SU-DHL-6 (cell line): ENCODE measurements at regions not wholly inside any gene's neighbourhood (a gene's known extent, or its start where the extent isn't known, plus 50 kb on each side); places are given as distances from the start of the nearest gene placed in this dataset.

ENCODE experiments used
- H2AFZ ChIP-seq: fragments of 200-600 bp; sonication (generic); 2 replicates; pipeline ENCODE4 v1.6.1; 2014; ENCODE audit warnings: low read depth, mild to moderate bottlenecking, moderate library complexity, mixed read lengths, antibody characterized with exemption, low read length; ENCODE audit not compliant: severe bottlenecking
- H3F3A ChIP-seq: fragments of 200-600 bp; shearing (Covaris generic); 2 replicates; pipeline ENCODE4 v1.6.0; 2016; ENCODE audit warnings: antibody characterized with exemption, mild to moderate bottlenecking; ENCODE audit not compliant: insufficient read depth
- H3K27ac ChIP-seq: fragments of 200-600 bp; sonication (generic); 2 replicates; pipeline ENCODE4 v1.5.1; 2016; ENCODE audit warnings: low read depth, mild to moderate bottlenecking, low read length, moderate library complexity, mixed read lengths
- H3K27me3 ChIP-seq: fragments of 200-600 bp; sonication (generic), shearing (Covaris generic); 2 replicates; pipeline ENCODE4 v1.6.0; 2014; ENCODE audit warnings: mild to moderate bottlenecking, low read length
- H3K36me3 ChIP-seq: fragments of 200-600 bp; sonication (generic); 2 replicates; pipeline ENCODE4 v1.6.1; 2014; ENCODE audit warnings: mild to moderate bottlenecking, low read length, mixed read lengths
- H3K4me2 ChIP-seq: fragments of 300-600, 200-600 bp; shearing (Covaris generic), sonication (generic); 2 replicates; pipeline ENCODE4 v1.6.0; 2014; ENCODE audit warnings: low read length, low read depth, mild to moderate bottlenecking; ENCODE audit not compliant: poor library complexity, severe bottlenecking
- H3K4me3 ChIP-seq: fragments of 200-600 bp; sonication (generic); 2 replicates; pipeline ENCODE4 v1.5.1; 2014; ENCODE audit warnings: antibody characterized with exemption, low read length, mild to moderate bottlenecking, mixed read lengths; ENCODE audit not compliant: insufficient read depth, poor library complexity, severe bottlenecking
- H3K79me2 ChIP-seq: fragments of 200-600 bp; sonication (generic); 2 replicates; pipeline ENCODE4 v1.6.1; 2014; ENCODE audit warnings: mild to moderate bottlenecking, low read length, moderate library complexity; ENCODE audit not compliant: insufficient read depth
- H3K9ac ChIP-seq: fragments of 200-600 bp; sonication (generic); 2 replicates; pipeline ENCODE4 v1.7.0; 2014; ENCODE audit warnings: mild to moderate bottlenecking, low read length
- H3K9me2 ChIP-seq: fragments of 200-600 bp; sonication (generic); replicated peaks from 2 replicates; pipeline ENCODE4 v1.6.1; 2014; ENCODE audit warnings: low read length; ENCODE audit not compliant: insufficient read depth
- H3K9me3 ChIP-seq: fragments of 200-600 bp; sonication (generic); 2 replicates; pipeline ENCODE4 v1.6.1; 2014; ENCODE audit warnings: low read length, mixed read lengths; ENCODE audit not compliant: insufficient read depth
- H4K20me1 ChIP-seq: fragments of 200-600 bp; sonication (generic); 2 replicates; pipeline ENCODE4 v1.6.1; 2014; ENCODE audit warnings: low read depth, mild to moderate bottlenecking, antibody characterized with exemption, low read length, moderate library complexity, mixed read lengths
- CTCF ChIP-seq: fragments of 200-600 bp; sonication (generic); IDR thresholded peaks from one replicate; pipeline ENCODE4 v1.5.1; 2017; ENCODE audit warnings: antibody characterized with exemption, mild to moderate bottlenecking, low read length, moderate library complexity; ENCODE audit not compliant: insufficient read depth, poor library complexity, severe bottlenecking
- EZH2phosphoT487 ChIP-seq: fragments of 200-600 bp; sonication (generic), shearing (Covaris generic); conservative IDR thresholded peaks from 2 replicates; pipeline ENCODE4 v1.6.1; 2018; ENCODE audit warnings: mild to moderate bottlenecking, antibody characterized with exemption, low read length, moderate library complexity, mixed read lengths

- no peaks in the 10 kb centered on the region for H3K79me2 ChIP-seq
Measured at GRCh38 chr14:99047441-99048031, 224.5 kb downstream of the BCL11B start.

GRCh38 chr14:99050309-99050708 is 221.7 kb downstream of the BCL11B start:
- H3K4me3 ChIP-seq = no peak overlapping the region
- no peak overlapping the region for H3K4me2 ChIP-seq
- H3K79me2 ChIP-seq = no peaks in the 10 kb centered on the region
- H3K9me3 ChIP-seq = no peaks in the 10 kb centered on the region; the same call in 1 of the 2 replicates
- H3K9me2 ChIP-seq = no peaks in the 10 kb centered on the region
- H3K9ac ChIP-seq = no peak overlapping the region
- H4K20me1 ChIP-seq = no peaks in the 10 kb centered on the region
- H3K27me3 ChIP-seq = no peaks in the 10 kb centered on the region
- TF ChIP-seq EZH2phosphoT487 = no peak
- TF ChIP-seq CTCF = no peak
- no peak overlapping the region for H3K27ac ChIP-seq
- H3K36me3 ChIP-seq = no peaks in the 10 kb centered on the region
- H2AFZ ChIP-seq = no peak overlapping the region
- H3F3A ChIP-seq = no peaks in the 10 kb centered on the region

More at GRCh38 chr14:99047441-99048031, 224.5 kb downstream of the BCL11B start:
- H3K9me3 ChIP-seq = no peaks in the 10 kb centered on the region
- TF ChIP-seq EZH2phosphoT487 (no peak), CTCF (no peak)
- H2AFZ ChIP-seq = no peak overlapping the region
- no peaks in the 10 kb centered on the region for H3K9me2 ChIP-seq
- H4K20me1 ChIP-seq = no peaks in the 10 kb centered on the region
- H3K27ac ChIP-seq = no peak overlapping the region
- no peaks in the 10 kb centered on the region for H3K27me3 ChIP-seq
- no peak overlapping the region for H3K4me2 ChIP-seq
- no peaks in the 10 kb centered on the region for H3K36me3 ChIP-seq
- no peak overlapping the region for H3K9ac ChIP-seq
- H3K4me3 ChIP-seq = no peak overlapping the region
- no peaks in the 10 kb centered on the region for H3F3A ChIP-seq

- no peak for TF ChIP-seq EZH2phosphoT487
- no peak for TF ChIP-seq CTCF
- H3K27me3 ChIP-seq = no peaks in the 10 kb centered on the region
- H4K20me1 ChIP-seq = no peaks in the 10 kb centered on the region
- no peak overlapping the region for H3K4me2 ChIP-seq
- no peaks in the 10 kb centered on the region for H3F3A ChIP-seq
- no peaks in the 10 kb centered on the region for H3K79me2 ChIP-seq
- no peak overlapping the region for H3K4me3 ChIP-seq
- no peak overlapping the region for H3K27ac ChIP-seq
- H3K9ac ChIP-seq = no peak overlapping the region
- H3K36me3 ChIP-seq = no peaks in the 10 kb centered on the region
- H2AFZ ChIP-seq = no peak overlapping the region
- H3K9me2 ChIP-seq = no peaks in the 10 kb centered on the region
- no peaks in the 10 kb centered on the region; the same call in 1 of the 2 replicates for H3K9me3 ChIP-seq
Measured at GRCh38 chr14:99052467-99052866, 219.5 kb downstream of the BCL11B start.
